SU-DHL-6 (cell line): ENCODE measurements at regions not wholly inside any gene's neighbourhood (a gene's known extent, or its start where the extent isn't known, plus 50 kb on each side); places are given as distances from the start of the nearest gene placed in this dataset.

Source experiments
- H2AFZ ChIP-seq: fragments of 200-600 bp; sonication (generic); 2 replicates; pipeline ENCODE4 v1.6.1; 2014; ENCODE audit warnings: low read depth, mild to moderate bottlenecking, moderate library complexity, mixed read lengths, antibody characterized with exemption, low read length; ENCODE audit not compliant: severe bottlenecking
- H3F3A ChIP-seq: fragments of 200-600 bp; shearing (Covaris generic); 2 replicates; pipeline ENCODE4 v1.6.0; 2016; ENCODE audit warnings: antibody characterized with exemption, mild to moderate bottlenecking; ENCODE audit not compliant: insufficient read depth
- H3K27ac ChIP-seq: fragments of 200-600 bp; sonication (generic); 2 replicates; pipeline ENCODE4 v1.5.1; 2016; ENCODE audit warnings: low read depth, mild to moderate bottlenecking, low read length, moderate library complexity, mixed read lengths
- H3K27me3 ChIP-seq: fragments of 200-600 bp; sonication (generic), shearing (Covaris generic); 2 replicates; pipeline ENCODE4 v1.6.0; 2014; ENCODE audit warnings: mild to moderate bottlenecking, low read length
- H3K36me3 ChIP-seq: fragments of 200-600 bp; sonication (generic); 2 replicates; pipeline ENCODE4 v1.6.1; 2014; ENCODE audit warnings: mild to moderate bottlenecking, low read length, mixed read lengths
- H3K4me2 ChIP-seq: fragments of 300-600, 200-600 bp; shearing (Covaris generic), sonication (generic); 2 replicates; pipeline ENCODE4 v1.6.0; 2014; ENCODE audit warnings: low read length, low read depth, mild to moderate bottlenecking; ENCODE audit not compliant: poor library complexity, severe bottlenecking
- H3K4me3 ChIP-seq: fragments of 200-600 bp; sonication (generic); 2 replicates; pipeline ENCODE4 v1.5.1; 2014; ENCODE audit warnings: antibody characterized with exemption, low read length, mild to moderate bottlenecking, mixed read lengths; ENCODE audit not compliant: insufficient read depth, poor library complexity, severe bottlenecking
- H3K79me2 ChIP-seq: fragments of 200-600 bp; sonication (generic); 2 replicates; pipeline ENCODE4 v1.6.1; 2014; ENCODE audit warnings: mild to moderate bottlenecking, low read length, moderate library complexity; ENCODE audit not compliant: insufficient read depth
- H3K9ac ChIP-seq: fragments of 200-600 bp; sonication (generic); 2 replicates; pipeline ENCODE4 v1.7.0; 2014; ENCODE audit warnings: mild to moderate bottlenecking, low read length
- H3K9me2 ChIP-seq: fragments of 200-600 bp; sonication (generic); replicated peaks from 2 replicates; pipeline ENCODE4 v1.6.1; 2014; ENCODE audit warnings: low read length; ENCODE audit not compliant: insufficient read depth
- H3K9me3 ChIP-seq: fragments of 200-600 bp; sonication (generic); 2 replicates; pipeline ENCODE4 v1.6.1; 2014; ENCODE audit warnings: low read length, mixed read lengths; ENCODE audit not compliant: insufficient read depth
- H4K20me1 ChIP-seq: fragments of 200-600 bp; sonication (generic); 2 replicates; pipeline ENCODE4 v1.6.1; 2014; ENCODE audit warnings: low read depth, mild to moderate bottlenecking, antibody characterized with exemption, low read length, moderate library complexity, mixed read lengths
- EZH2phosphoT487 ChIP-seq: fragments of 200-600 bp; sonication (generic), shearing (Covaris generic); conservative IDR thresholded peaks from 2 replicates; pipeline ENCODE4 v1.6.1; 2018; ENCODE audit warnings: mild to moderate bottlenecking, antibody characterized with exemption, low read length, moderate library complexity, mixed read lengths
- TF ChIP-seq, protein P1 (sequence below): fragments of 200-600 bp; sonication (generic); IDR thresholded peaks from one replicate; pipeline ENCODE4 v1.5.1; 2017; ENCODE audit warnings: antibody characterized with exemption, mild to moderate bottlenecking, low read length, moderate library complexity; ENCODE audit not compliant: insufficient read depth, poor library complexity, severe bottlenecking

DNA sequence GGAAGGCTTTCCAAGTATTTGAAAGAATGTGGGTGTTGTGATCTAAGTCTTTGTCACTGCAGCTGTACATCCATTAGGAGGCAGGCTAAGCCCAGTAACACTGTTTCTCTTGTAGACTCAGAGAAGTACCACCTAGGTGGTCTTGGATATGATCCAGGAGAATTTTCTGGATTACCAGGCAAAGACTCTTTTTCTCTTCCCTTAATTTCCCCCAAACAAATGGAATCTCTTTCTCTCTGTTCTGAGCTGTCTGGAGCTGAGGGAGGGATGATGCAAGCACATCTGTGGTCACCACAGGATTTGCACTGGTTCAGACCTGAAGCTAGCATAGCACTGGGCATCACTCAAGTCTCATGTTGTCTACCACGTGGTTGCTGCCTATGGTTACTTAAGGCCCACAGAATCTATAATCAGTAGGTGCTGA is 227.6 kb downstream of the NECTIN3 start:
- no peaks in the 10 kb centered on the region for H3K36me3 ChIP-seq
- H3K27ac ChIP-seq, result no peak overlapping the region
- no peaks in the 10 kb centered on the region for H3K27me3 ChIP-seq
- H3K79me2 ChIP-seq, result no peaks in the 10 kb centered on the region
- no peaks in the 10 kb centered on the region for H3K9me3 ChIP-seq
- H3F3A ChIP-seq, result no peaks in the 10 kb centered on the region
- H3K4me2 ChIP-seq, result no peak overlapping the region
- H3K4me3 ChIP-seq, result no peak overlapping the region
- TF ChIP-seq EZH2phosphoT487, result no peak
- TF ChIP-seq, protein P1, sequence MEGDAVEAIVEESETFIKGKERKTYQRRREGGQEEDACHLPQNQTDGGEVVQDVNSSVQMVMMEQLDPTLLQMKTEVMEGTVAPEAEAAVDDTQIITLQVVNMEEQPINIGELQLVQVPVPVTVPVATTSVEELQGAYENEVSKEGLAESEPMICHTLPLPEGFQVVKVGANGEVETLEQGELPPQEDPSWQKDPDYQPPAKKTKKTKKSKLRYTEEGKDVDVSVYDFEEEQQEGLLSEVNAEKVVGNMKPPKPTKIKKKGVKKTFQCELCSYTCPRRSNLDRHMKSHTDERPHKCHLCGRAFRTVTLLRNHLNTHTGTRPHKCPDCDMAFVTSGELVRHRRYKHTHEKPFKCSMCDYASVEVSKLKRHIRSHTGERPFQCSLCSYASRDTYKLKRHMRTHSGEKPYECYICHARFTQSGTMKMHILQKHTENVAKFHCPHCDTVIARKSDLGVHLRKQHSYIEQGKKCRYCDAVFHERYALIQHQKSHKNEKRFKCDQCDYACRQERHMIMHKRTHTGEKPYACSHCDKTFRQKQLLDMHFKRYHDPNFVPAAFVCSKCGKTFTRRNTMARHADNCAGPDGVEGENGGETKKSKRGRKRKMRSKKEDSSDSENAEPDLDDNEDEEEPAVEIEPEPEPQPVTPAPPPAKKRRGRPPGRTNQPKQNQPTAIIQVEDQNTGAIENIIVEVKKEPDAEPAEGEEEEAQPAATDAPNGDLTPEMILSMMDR, result no peak
- H4K20me1 ChIP-seq, result no peaks in the 10 kb centered on the region
- H3K9me2 ChIP-seq, result no peaks in the 10 kb centered on the region
- no peak overlapping the region for H2AFZ ChIP-seq
- H3K9ac ChIP-seq, result no peak overlapping the region

DNA sequence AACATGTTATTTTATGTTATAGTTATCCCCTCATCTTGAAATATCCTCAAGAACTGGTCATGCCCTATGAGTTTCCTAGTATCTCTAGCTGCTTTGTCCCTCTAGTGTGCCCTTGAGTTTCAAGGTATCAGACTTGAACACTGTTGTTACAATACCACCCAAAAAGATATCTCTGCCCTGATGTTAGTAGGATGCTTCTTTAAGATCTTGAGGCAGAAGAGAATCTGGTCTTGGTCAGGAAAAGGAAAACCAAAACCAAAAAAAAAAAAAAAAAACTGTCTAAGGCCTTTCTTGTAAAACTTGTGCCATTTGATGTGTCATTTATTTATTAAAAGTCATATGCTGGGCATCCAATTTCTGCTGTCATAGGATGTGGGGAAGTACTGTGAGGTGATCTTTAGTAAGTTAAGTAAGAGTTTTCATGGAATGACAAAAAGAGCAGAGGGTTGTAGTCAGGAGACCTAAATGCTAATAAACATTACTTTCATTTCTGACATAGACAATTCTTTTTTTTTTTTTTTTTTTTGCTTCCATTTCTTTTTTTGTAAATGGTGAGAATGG is 229.7 kb downstream of the NECTIN3 start:
- Histone ChIP-seq H4K20me1 (no peaks in the 10 kb centered on the region), H3F3A (no peaks in the 10 kb centered on the region), H3K4me3 (no peak overlapping the region), H3K9me2 (no peaks in the 10 kb centered on the region), H3K36me3 (no peaks in the 10 kb centered on the region), H3K9me3 (no peaks in the 10 kb centered on the region), H3K9ac (no peak overlapping the region), H3K27me3 (no peaks in the 10 kb centered on the region), H3K27ac (no peak overlapping the region), H3K4me2 (no peak overlapping the region), H2AFZ (no peak overlapping the region), H3K79me2 (no peaks in the 10 kb centered on the region)
- TF ChIP-seq, protein P1, result no peak
- no peak for TF ChIP-seq EZH2phosphoT487

DNA sequence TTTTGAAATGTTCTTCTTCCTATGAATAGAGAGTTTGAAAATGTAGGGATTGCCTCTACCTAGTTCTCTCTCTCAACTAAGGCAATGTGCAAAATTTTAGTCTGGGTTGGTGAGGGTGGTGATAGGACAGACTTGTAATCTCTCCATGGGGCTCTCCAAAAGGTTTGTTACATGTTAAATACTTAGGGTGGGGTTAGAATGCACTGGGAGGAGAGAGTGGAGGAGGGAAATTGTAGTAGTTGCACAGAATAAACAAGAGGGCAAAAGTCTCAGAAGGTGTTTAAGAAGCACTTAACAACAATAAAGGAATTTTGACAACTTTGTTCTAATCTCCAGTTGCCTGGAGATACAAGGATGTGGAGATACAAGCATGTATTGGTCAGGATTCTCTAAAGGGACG is 230.4 kb downstream of the NECTIN3 start:
- Histone ChIP-seq H3K4me3 (no peak overlapping the region), H2AFZ (no peak overlapping the region), H3K27me3 (no peaks in the 10 kb centered on the region), H3F3A (no peaks in the 10 kb centered on the region), H3K4me2 (no peak overlapping the region), H3K9me2 (no peaks in the 10 kb centered on the region), H3K27ac (no peak overlapping the region), H3K36me3 (no peaks in the 10 kb centered on the region), H3K9ac (no peak overlapping the region), H3K79me2 (no peaks in the 10 kb centered on the region), H3K9me3 (no peaks in the 10 kb centered on the region), H4K20me1 (no peaks in the 10 kb centered on the region)
- TF ChIP-seq, protein P1, result no peak
- TF ChIP-seq EZH2phosphoT487, result no peak
